ENCODE measurements at regions not wholly inside any gene's neighbourhood (a gene's known extent, or its start where the extent isn't known, plus 50 kb on each side); places are given as distances from the start of the nearest gene placed in this dataset.

DNA sequence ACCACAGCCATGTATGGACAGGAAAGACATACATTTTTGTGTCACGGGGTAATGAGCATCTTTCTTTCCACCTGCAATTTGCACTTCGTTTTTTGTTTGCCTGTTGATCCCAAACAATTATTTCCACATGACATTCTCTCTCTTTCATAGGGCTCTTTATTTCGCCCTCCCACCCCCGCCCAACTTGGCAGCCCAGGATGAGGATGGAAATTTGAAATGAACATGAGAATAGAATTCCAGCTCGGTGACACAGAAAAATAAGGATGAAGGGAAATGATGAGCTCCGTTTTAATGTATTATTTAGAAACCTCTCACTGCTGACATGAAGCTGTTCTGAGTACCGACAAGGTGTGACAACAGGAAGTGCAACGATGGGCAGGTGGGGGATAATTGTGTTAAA, 443.3 kb downstream of the SOCS6 start (continued):
- TF ChIP-seq, protein P1, sequence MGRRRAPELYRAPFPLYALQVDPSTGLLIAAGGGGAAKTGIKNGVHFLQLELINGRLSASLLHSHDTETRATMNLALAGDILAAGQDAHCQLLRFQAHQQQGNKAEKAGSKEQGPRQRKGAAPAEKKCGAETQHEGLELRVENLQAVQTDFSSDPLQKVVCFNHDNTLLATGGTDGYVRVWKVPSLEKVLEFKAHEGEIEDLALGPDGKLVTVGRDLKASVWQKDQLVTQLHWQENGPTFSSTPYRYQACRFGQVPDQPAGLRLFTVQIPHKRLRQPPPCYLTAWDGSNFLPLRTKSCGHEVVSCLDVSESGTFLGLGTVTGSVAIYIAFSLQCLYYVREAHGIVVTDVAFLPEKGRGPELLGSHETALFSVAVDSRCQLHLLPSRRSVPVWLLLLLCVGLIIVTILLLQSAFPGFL (CRISPR knock-in tag; IDR thresholded peaks at IDR 0.05; ENCODE audit: borderline replicate concordance): no peak
- TF ChIP-seq ZNF317 (CRISPR knock-in tag; IDR thresholded peaks at IDR 0.05; ENCODE audit: borderline replicate concordance, low read depth) (no peak), SMAD4 (CRISPR knock-in tag; IDR thresholded peaks at IDR 0.05) (no peak)

DNA sequence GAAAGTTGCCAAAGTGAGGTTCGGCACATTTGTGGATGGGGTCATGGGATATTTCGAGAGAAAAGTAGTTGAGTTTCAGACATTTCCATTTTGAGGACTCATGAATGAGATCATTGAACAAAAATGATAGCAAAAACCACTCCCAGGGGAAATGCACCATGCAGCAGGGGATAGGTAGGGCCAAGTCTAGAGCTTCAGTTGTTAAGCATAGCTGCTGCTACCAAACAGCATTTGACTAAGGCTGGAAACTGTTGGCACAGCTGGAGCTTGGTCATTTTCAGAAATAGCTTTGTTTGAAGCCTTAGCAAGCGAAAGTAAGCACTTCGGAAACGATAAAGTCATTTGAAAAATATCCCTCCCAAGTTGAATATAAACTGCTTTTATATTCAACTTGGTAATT, 431.8 kb downstream of the SOCS6 start:
- no peak overlapping the region for H3K27ac Mint-ChIP-seq

DNA sequence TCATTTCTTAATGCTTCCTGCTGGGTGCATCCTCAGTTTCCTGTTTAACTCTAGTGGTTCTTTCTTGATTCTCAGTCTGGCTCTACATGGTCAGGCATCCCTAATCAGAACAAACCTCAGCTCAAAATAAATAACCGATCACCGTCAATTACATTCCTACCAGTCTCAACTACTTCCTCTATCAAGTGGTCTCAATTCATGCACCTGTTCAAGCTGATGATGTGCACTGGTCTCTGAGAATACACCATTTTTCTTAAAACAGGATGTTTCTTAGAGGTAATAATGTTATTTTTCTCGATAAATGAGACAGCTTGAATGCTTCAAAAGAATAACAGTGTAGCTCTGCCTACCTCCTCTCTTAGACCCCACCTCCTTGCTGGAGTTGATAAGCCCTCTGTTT, 420.9 kb downstream of the SOCS6 start:
- ChIA-PET POLR2A (no interaction called here), CTCF (no interaction called here)
- H3K9me3 Mint-ChIP-seq: peaks cover 80% of the 10 kb centered on the region
- TF ChIP-seq, protein P2, sequence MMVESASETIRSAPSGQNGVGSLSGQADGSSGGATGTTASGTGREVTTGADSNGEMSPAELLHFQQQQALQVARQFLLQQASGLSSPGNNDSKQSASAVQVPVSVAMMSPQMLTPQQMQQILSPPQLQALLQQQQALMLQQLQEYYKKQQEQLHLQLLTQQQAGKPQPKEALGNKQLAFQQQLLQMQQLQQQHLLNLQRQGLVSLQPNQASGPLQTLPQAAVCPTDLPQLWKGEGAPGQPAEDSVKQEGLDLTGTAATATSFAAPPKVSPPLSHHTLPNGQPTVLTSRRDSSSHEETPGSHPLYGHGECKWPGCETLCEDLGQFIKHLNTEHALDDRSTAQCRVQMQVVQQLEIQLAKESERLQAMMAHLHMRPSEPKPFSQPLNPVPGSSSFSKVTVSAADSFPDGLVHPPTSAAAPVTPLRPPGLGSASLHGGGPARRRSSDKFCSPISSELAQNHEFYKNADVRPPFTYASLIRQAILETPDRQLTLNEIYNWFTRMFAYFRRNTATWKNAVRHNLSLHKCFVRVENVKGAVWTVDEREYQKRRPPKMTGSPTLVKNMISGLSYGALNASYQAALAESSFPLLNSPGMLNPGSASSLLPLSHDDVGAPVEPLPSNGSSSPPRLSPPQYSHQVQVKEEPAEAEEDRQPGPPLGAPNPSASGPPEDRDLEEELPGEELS (CRISPR knock-in tag; IDR thresholded peaks at IDR 0.05): no peak
- no peak for TF ChIP-seq HMGA2 (CRISPR knock-in tag; IDR thresholded peaks at IDR 0.05)
- TF ChIP-seq, protein P3, sequence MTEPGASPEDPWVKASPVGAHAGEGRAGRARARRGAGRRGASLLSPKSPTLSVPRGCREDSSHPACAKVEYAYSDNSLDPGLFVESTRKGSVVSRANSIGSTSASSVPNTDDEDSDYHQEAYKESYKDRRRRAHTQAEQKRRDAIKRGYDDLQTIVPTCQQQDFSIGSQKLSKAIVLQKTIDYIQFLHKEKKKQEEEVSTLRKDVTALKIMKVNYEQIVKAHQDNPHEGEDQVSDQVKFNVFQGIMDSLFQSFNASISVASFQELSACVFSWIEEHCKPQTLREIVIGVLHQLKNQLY (CRISPR knock-in tag; IDR thresholded peaks at IDR 0.05): no peak
- TF ChIP-seq, protein P4, sequence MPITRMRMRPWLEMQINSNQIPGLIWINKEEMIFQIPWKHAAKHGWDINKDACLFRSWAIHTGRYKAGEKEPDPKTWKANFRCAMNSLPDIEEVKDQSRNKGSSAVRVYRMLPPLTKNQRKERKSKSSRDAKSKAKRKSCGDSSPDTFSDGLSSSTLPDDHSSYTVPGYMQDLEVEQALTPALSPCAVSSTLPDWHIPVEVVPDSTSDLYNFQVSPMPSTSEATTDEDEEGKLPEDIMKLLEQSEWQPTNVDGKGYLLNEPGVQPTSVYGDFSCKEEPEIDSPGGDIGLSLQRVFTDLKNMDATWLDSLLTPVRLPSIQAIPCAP (CRISPR knock-in tag; IDR thresholded peaks at IDR 0.05): no peak
- TF ChIP-seq, protein P5, sequence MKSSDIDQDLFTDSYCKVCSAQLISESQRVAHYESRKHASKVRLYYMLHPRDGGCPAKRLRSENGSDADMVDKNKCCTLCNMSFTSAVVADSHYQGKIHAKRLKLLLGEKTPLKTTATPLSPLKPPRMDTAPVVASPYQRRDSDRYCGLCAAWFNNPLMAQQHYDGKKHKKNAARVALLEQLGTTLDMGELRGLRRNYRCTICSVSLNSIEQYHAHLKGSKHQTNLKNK (CRISPR knock-in tag; IDR thresholded peaks at IDR 0.05): no peak
- no peak for TF ChIP-seq CREB1 (CRISPR knock-in tag; IDR thresholded peaks at IDR 0.05)
- TF ChIP-seq, protein P6, sequence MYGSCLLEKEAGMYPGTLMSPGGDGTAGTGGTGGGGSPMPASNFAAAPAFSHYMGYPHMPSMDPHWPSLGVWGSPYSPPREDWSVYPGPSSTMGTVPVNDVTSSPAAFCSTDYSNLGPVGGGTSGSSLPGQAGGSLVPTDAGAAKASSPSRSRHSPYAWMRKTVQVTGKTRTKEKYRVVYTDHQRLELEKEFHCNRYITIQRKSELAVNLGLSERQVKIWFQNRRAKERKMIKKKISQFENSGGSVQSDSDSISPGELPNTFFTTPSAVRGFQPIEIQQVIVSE (CRISPR knock-in tag; IDR thresholded peaks at IDR 0.05; ENCODE audit: borderline replicate concordance): no peak
- TF ChIP-seq, protein P7, sequence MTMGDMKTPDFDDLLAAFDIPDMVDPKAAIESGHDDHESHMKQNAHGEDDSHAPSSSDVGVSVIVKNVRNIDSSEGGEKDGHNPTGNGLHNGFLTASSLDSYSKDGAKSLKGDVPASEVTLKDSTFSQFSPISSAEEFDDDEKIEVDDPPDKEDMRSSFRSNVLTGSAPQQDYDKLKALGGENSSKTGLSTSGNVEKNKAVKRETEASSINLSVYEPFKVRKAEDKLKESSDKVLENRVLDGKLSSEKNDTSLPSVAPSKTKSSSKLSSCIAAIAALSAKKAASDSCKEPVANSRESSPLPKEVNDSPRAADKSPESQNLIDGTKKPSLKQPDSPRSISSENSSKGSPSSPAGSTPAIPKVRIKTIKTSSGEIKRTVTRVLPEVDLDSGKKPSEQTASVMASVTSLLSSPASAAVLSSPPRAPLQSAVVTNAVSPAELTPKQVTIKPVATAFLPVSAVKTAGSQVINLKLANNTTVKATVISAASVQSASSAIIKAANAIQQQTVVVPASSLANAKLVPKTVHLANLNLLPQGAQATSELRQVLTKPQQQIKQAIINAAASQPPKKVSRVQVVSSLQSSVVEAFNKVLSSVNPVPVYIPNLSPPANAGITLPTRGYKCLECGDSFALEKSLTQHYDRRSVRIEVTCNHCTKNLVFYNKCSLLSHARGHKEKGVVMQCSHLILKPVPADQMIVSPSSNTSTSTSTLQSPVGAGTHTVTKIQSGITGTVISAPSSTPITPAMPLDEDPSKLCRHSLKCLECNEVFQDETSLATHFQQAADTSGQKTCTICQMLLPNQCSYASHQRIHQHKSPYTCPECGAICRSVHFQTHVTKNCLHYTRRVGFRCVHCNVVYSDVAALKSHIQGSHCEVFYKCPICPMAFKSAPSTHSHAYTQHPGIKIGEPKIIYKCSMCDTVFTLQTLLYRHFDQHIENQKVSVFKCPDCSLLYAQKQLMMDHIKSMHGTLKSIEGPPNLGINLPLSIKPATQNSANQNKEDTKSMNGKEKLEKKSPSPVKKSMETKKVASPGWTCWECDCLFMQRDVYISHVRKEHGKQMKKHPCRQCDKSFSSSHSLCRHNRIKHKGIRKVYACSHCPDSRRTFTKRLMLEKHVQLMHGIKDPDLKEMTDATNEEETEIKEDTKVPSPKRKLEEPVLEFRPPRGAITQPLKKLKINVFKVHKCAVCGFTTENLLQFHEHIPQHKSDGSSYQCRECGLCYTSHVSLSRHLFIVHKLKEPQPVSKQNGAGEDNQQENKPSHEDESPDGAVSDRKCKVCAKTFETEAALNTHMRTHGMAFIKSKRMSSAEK (CRISPR knock-in tag; IDR thresholded peaks at IDR 0.05; ENCODE audit: borderline replicate concordance): no peak
- TF ChIP-seq, protein P8, sequence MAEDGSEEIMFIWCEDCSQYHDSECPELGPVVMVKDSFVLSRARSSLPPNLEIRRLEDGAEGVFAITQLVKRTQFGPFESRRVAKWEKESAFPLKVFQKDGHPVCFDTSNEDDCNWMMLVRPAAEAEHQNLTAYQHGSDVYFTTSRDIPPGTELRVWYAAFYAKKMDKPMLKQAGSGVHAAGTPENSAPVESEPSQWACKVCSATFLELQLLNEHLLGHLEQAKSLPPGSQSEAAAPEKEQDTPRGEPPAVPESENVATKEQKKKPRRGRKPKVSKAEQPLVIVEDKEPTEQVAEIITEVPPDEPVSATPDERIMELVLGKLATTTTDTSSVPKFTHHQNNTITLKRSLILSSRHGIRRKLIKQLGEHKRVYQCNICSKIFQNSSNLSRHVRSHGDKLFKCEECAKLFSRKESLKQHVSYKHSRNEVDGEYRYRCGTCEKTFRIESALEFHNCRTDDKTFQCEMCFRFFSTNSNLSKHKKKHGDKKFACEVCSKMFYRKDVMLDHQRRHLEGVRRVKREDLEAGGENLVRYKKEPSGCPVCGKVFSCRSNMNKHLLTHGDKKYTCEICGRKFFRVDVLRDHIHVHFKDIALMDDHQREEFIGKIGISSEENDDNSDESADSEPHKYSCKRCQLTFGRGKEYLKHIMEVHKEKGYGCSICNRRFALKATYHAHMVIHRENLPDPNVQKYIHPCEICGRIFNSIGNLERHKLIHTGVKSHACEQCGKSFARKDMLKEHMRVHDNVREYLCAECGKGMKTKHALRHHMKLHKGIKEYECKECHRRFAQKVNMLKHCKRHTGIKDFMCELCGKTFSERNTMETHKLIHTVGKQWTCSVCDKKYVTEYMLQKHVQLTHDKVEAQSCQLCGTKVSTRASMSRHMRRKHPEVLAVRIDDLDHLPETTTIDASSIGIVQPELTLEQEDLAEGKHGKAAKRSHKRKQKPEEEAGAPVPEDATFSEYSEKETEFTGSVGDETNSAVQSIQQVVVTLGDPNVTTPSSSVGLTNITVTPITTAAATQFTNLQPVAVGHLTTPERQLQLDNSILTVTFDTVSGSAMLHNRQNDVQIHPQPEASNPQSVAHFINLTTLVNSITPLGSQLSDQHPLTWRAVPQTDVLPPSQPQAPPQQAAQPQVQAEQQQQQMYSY (CRISPR knock-in tag; IDR thresholded peaks at IDR 0.05): no peak
- TF ChIP-seq MXD4 (CRISPR knock-in tag; IDR thresholded peaks at IDR 0.05; ENCODE audit: borderline replicate concordance): no peak
- TF ChIP-seq SMAD4 (CRISPR knock-in tag; IDR thresholded peaks at IDR 0.05): no peak
- no peak for TF ChIP-seq ESRRA (CRISPR knock-in tag; IDR thresholded peaks at IDR 0.05; ENCODE audit: borderline replicate concordance)
- TF ChIP-seq, protein P9, sequence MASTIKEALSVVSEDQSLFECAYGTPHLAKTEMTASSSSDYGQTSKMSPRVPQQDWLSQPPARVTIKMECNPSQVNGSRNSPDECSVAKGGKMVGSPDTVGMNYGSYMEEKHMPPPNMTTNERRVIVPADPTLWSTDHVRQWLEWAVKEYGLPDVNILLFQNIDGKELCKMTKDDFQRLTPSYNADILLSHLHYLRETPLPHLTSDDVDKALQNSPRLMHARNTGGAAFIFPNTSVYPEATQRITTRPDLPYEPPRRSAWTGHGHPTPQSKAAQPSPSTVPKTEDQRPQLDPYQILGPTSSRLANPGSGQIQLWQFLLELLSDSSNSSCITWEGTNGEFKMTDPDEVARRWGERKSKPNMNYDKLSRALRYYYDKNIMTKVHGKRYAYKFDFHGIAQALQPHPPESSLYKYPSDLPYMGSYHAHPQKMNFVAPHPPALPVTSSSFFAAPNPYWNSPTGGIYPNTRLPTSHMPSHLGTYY (CRISPR knock-in tag; IDR thresholded peaks at IDR 0.05): no peak
- no peak overlapping the region for H3K4me3 Mint-ChIP-seq
- ATAC-seq: no peak
- peaks cover 15% of the 10 kb centered on the region for H3K27me3 Mint-ChIP-seq (ENCODE audit: low read depth)
- DNase-seq (ENCODE audit: low spot score): no peak
- H3K27ac Mint-ChIP-seq: no peak overlapping the region
- H3K4me1 Mint-ChIP-seq: no peaks in the 10 kb centered on the region
- H3K36me3 Mint-ChIP-seq: peaks cover 73% of the 10 kb centered on the region

More for the DNA sequence above, 431.8 kb downstream of the SOCS6 start:
- no peak for DNase-seq (ENCODE audit: low spot score)
- no peak overlapping the region for H3K4me3 Mint-ChIP-seq
- peaks cover 14% of the 10 kb centered on the region for H3K27me3 Mint-ChIP-seq (ENCODE audit: low read depth)
- no peak for ATAC-seq
- no peak for TF ChIP-seq SMAD4 (CRISPR knock-in tag; IDR thresholded peaks at IDR 0.05)
- TF ChIP-seq OVOL2 (CRISPR knock-in tag; IDR thresholded peaks at IDR 0.05; ENCODE audit: borderline replicate concordance): no peak
- TF ChIP-seq ZNF138 (CRISPR knock-in tag; conservative IDR thresholded peaks at IDR 0.05): no peak
- ChIA-PET CTCF (no interaction called here), POLR2A (no interaction called here)
- H3K4me1 Mint-ChIP-seq: no peaks in the 10 kb centered on the region
- H3K9me3 Mint-ChIP-seq: peaks cover 65% of the 10 kb centered on the region
- peaks cover 57% of the 10 kb centered on the region for H3K36me3 Mint-ChIP-seq
